Natural killer cell (primary cell): ENCODE measurements at regions not wholly inside any gene's neighbourhood (a gene's known extent, or its start where the extent isn't known, plus 50 kb on each side); places are given as distances from the start of the nearest gene placed in this dataset.

ENCODE experiments used
- ATAC-seq, 3 donors: fragments of 150-1000 bp in 2 of 3; fragments of 200-7000 bp in 1 of 3; cut with Tn5 transposase; 1 replicate in 1 of 3; 2 replicates in 2 of 3; pipeline ENCODE4 v1.10.0; 2021; ENCODE audit warnings: mild to moderate bottlenecking in 2 of 3, moderate library complexity in 2 of 3
- DNase-seq, 2 donors: peaks; one replicate each; pipeline versions ENCODE4 v3.0.0 to v3.0.0-alpha.2; 2013 to 2021; ENCODE audit warnings: mixed read lengths in 1 of 2
- H3K27ac ChIP-seq: one replicate; pipeline ENCODE4 v1.5.1; 2013; ENCODE audit warnings: mild to moderate bottlenecking, low read length
- H3K27me3 ChIP-seq: one replicate; pipeline ENCODE4 v1.6.1; 2013; ENCODE audit warnings: low read length; ENCODE audit not compliant: control insufficient read depth, insufficient read depth
- H3K36me3 ChIP-seq: one replicate; pipeline ENCODE4 v1.6.1; 2013; ENCODE audit warnings: low read length; ENCODE audit not compliant: control insufficient read depth, insufficient read depth
- H3K4me1 ChIP-seq: one replicate; pipeline ENCODE4 v1.6.1; 2013; ENCODE audit warnings: low read length; ENCODE audit not compliant: control insufficient read depth, insufficient read depth
- H3K4me3 ChIP-seq: one replicate; pipeline ENCODE4 v1.5.1; 2013; ENCODE audit warnings: low read length
- H3K9me3 ChIP-seq: one replicate; pipeline ENCODE4 v1.6.1; 2013; ENCODE audit warnings: low read length; ENCODE audit not compliant: control insufficient read depth, insufficient read depth
- H3K27ac Mint-ChIP-seq, 2 donors: one replicate each; pipeline ENCODE4 v1.8.0; 2022; ENCODE audit warnings: mild to moderate bottlenecking in 2 of 2, mixed read lengths in 2 of 2, moderate library complexity in 1 of 2
- H3K27me3 Mint-ChIP-seq, 2 donors: one replicate each; pipeline ENCODE4 v1.8.0; 2022; ENCODE audit warnings: low read depth in 2 of 2, mixed read lengths in 2 of 2
- H3K36me3 Mint-ChIP-seq: one replicate; pipeline ENCODE4 v1.8.0; 2022; ENCODE audit warnings: mixed read lengths
- H3K4me1 Mint-ChIP-seq, 2 donors: one replicate each; pipeline ENCODE4 v1.8.0; 2022; ENCODE audit warnings: mixed read lengths in 2 of 2
- H3K4me3 Mint-ChIP-seq: one replicate; pipeline ENCODE4 v1.8.0; 2022; ENCODE audit warnings: mild to moderate bottlenecking, moderate library complexity, mixed read lengths
- H3K9me3 Mint-ChIP-seq, 2 donors: one replicate each; pipeline ENCODE4 v1.8.0; 2022; ENCODE audit warnings: mixed read lengths in 2 of 2
- WGBS: methylation state at CpG from one replicate; pipeline ENCODE4 v1.1.7; 2013; ENCODE audit warnings: missing lambda C conversion rate; ENCODE audit not compliant: insufficient coverage; 5-methylcytosine and 5-hydroxymethylcytosine counted together
- intact Hi-C: fragments of 100-400 bp; cut with micrococcal nuclease; formaldehyde crosslinking; loops from one replicate; pipeline ENCODE4 v1.14.2; 2022
- TF ChIP-seq, protein P1 (sequence below): fragments of 200-600 bp; IDR thresholded peaks from one replicate; pipeline ENCODE4 v1.8.0; 2022; ENCODE audit warnings: antibody characterized with exemption

DNA sequence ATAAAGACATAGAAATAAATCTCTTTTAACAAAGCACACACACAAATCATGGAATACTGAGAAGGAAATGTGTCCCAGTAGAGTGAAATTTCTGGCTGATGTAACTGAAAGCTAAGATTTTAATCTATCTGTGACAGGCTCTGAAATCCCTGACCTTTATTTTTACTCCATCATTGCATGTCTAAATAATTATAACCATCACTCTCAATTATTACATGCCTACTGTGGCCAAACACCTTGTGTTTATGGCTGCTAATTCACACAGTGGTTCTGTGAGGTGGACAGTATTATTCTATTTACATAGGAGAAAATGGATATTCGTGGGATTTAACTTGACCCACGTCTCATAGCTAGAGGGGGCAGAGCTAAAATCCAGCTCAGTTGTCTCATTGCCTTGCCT, 438.1 kb downstream of the TLL1 start:
- Mint-ChIP-seq H3K4me1 (no peaks in the 10 kb centered on the region), H3K27me3 (no peaks in the 10 kb centered on the region), H3K36me3 (no peaks in the 10 kb centered on the region), H3K4me3 (no peak overlapping the region), H3K27ac (no peak overlapping the region), H3K9me3 (peaks cover 8 to 16% of the 10 kb centered on the region in 2 donors)
- TF ChIP-seq, protein P1, sequence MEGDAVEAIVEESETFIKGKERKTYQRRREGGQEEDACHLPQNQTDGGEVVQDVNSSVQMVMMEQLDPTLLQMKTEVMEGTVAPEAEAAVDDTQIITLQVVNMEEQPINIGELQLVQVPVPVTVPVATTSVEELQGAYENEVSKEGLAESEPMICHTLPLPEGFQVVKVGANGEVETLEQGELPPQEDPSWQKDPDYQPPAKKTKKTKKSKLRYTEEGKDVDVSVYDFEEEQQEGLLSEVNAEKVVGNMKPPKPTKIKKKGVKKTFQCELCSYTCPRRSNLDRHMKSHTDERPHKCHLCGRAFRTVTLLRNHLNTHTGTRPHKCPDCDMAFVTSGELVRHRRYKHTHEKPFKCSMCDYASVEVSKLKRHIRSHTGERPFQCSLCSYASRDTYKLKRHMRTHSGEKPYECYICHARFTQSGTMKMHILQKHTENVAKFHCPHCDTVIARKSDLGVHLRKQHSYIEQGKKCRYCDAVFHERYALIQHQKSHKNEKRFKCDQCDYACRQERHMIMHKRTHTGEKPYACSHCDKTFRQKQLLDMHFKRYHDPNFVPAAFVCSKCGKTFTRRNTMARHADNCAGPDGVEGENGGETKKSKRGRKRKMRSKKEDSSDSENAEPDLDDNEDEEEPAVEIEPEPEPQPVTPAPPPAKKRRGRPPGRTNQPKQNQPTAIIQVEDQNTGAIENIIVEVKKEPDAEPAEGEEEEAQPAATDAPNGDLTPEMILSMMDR: no peak
- Histone ChIP-seq H3K27me3 (no peaks in the 10 kb centered on the region), H3K9me3 (no peaks in the 10 kb centered on the region), H3K36me3 (no peaks in the 10 kb centered on the region), H3K27ac (no peak overlapping the region), H3K4me3 (no peak overlapping the region), H3K4me1 (no peaks in the 10 kb centered on the region)
- no peak for DNase-seq
- WGBS: 78% methylated on average over 2 of the region's 2 CpGs
- ATAC-seq: no peak
- intact Hi-C loops: no loop called here

DNA sequence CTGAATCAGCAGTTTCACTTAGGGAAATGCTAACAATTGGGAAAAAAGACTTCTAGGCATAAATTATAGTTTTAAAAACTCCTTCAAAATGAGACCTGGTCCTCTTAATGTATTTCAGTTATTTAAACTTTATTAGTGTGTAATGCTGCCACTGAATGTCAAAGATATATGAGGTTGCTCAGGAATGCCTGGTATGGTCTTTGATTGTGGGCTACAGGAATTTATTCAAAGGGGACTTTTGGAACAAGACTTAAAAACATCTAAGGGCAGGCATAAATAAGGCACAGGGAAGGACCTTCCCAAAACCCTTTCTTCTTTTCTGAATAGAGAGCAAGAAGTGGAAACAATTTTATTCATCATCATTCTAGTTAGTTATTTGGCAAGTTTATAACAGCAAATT, 439.1 kb downstream of the TLL1 start:
- Mint-ChIP-seq H3K4me1 (no peaks in the 10 kb centered on the region), H3K9me3 (peaks cover 14 to 17% of the 10 kb centered on the region in 2 donors), H3K27me3 (no peaks in the 10 kb centered on the region), H3K27ac (no peak overlapping the region), H3K36me3 (no peaks in the 10 kb centered on the region), H3K4me3 (no peak overlapping the region)
- Histone ChIP-seq H3K27ac (no peak overlapping the region), H3K4me1 (no peaks in the 10 kb centered on the region), H3K4me3 (no peak overlapping the region), H3K9me3 (no peaks in the 10 kb centered on the region), H3K27me3 (no peaks in the 10 kb centered on the region), H3K36me3 (no peaks in the 10 kb centered on the region)
- ATAC-seq: no peak
- intact Hi-C loops: no loop called here
- no peak for DNase-seq
- TF ChIP-seq, protein P1: no peak

DNA sequence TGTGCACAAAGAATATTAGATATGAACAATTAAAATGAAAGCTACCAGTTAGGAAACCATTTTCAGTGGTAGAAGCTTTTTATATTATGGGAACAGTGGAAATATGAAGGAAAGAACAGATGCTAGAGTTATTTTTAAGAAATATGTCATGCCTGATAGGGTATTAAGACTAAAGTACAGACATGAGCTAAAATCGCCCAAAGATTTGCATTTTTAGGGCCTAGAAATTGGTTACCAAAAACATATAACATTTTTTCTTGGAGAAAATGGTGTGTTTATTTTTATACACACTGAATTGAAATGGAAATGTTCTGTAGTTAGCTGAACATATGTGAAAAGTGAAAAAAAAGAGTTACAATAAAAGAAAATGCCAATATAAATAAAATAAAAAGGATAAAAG, 441.9 kb downstream of the TLL1 start:
- intact Hi-C loops: no loop called here
- ATAC-seq (no peak), DNase-seq (no peak)
- H3K27me3 Mint-ChIP-seq: no peaks in the 10 kb centered on the region
- H3K36me3 ChIP-seq: no peaks in the 10 kb centered on the region
- H3K27me3 ChIP-seq: no peaks in the 10 kb centered on the region
- no peak overlapping the region for H3K4me3 ChIP-seq
- TF ChIP-seq, protein P1: no peak
- H3K4me3 Mint-ChIP-seq: no peak overlapping the region
- H3K36me3 Mint-ChIP-seq: no peaks in the 10 kb centered on the region
- H3K4me1 Mint-ChIP-seq: no peaks in the 10 kb centered on the region
- no peaks in the 10 kb centered on the region for H3K4me1 ChIP-seq
- WGBS: 83% methylated on average over 1 of the region's 1 CpG
- no peak overlapping the region for H3K27ac ChIP-seq
- no peak overlapping the region for H3K27ac Mint-ChIP-seq
- no peaks in the 10 kb centered on the region for H3K9me3 ChIP-seq
- H3K9me3 Mint-ChIP-seq: peaks cover 15 to 23% of the 10 kb centered on the region in 2 donors

DNA sequence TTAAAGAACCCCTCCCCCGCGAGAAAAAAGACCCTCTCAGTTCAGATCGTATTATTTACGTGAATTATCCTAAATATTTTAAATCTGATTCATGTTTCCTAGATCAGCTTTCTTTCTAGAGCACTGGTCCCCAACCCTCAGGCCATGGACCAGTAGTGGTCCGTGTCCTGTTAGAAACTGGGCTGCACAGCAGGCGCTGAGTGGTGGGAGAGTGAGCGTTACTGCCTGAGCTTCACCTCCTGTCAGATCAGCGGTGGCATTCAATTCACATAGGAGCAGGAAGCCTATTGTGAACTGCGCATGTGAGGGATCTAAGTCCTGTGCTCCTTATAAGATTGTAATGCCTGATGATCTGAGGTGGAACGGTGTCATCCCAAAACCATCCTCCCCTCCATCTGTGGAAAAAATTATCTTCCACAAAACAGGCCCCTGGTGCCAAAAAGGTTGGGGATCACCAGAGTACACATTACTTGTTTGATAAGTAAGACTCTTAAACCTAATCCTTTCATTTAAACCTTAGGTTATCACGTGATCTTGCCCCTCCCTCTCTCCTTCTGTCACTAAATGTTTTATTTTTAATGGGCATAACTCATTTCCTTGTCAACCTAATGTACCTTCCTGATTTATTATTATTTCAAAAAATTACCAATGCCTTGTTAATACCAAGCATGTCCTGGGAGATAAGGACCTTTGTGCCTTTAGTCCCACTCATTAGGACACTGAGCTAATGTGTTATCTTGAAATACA, 442.9 kb downstream of the TLL1 start:
- no peak overlapping the region for H3K4me3 ChIP-seq
- ATAC-seq: no peak
- 94% methylated on average over 11 of the region's 11 CpGs for WGBS
- H3K4me1 Mint-ChIP-seq: no peaks in the 10 kb centered on the region
- TF ChIP-seq, protein P1: no peak
- H3K27me3 Mint-ChIP-seq: no peaks in the 10 kb centered on the region
- H3K9me3 Mint-ChIP-seq: peaks cover 15 to 23% of the 10 kb centered on the region in 2 donors
- no peaks in the 10 kb centered on the region for H3K36me3 Mint-ChIP-seq
- H3K4me1 ChIP-seq: no peaks in the 10 kb centered on the region
- H3K27me3 ChIP-seq: no peaks in the 10 kb centered on the region
- no peak for DNase-seq
- H3K27ac ChIP-seq: no peak overlapping the region
- no peaks in the 10 kb centered on the region for H3K9me3 ChIP-seq
- H3K36me3 ChIP-seq: no peaks in the 10 kb centered on the region
- no peak overlapping the region for H3K27ac Mint-ChIP-seq
- H3K4me3 Mint-ChIP-seq: no peak overlapping the region
- intact Hi-C loops: no loop called here
